IPS-18a (cell line): ENCODE measurements at regions not wholly inside any gene's neighbourhood (a gene's known extent, or its start where the extent isn't known, plus 50 kb on each side); places are given as distances from the start of the nearest gene placed in this dataset.

Experiments
- H3K27ac ChIP-seq: one replicate; pipeline ENCODE4 v1.5.1; 2013; ENCODE audit warnings: low read length
- H3K27me3 ChIP-seq: one replicate; pipeline ENCODE4 v1.6.1; 2013; ENCODE audit warnings: mild to moderate bottlenecking, low read length; ENCODE audit not compliant: control insufficient read depth, insufficient read depth
- H3K36me3 ChIP-seq: one replicate; pipeline ENCODE4 v1.6.1; 2013; ENCODE audit warnings: low read depth, low read length; ENCODE audit not compliant: control insufficient read depth
- H3K4me1 ChIP-seq: one replicate; pipeline ENCODE4 v1.6.1; 2013; ENCODE audit warnings: low read depth, low read length; ENCODE audit not compliant: control insufficient read depth
- H3K4me3 ChIP-seq: one replicate; pipeline ENCODE4 v1.5.1; 2013; ENCODE audit warnings: low read length
- H3K9ac ChIP-seq: one replicate; pipeline ENCODE4 v1.6.1; 2013; ENCODE audit warnings: mild to moderate bottlenecking, low read length, moderate library complexity
- H3K9me3 ChIP-seq: one replicate; pipeline ENCODE4 v1.6.1; 2013; ENCODE audit warnings: low read depth, low read length; ENCODE audit not compliant: control insufficient read depth

GRCh38 chr2:196251132-196251531 lies 79.8 kb upstream of the STK17B start:
- Histone ChIP-seq H3K9ac (no peak overlapping the region), H3K27ac (no peak overlapping the region), H3K4me1 (no peaks in the 10 kb centered on the region), H3K9me3 (no peaks in the 10 kb centered on the region), H3K36me3 (no peaks in the 10 kb centered on the region), H3K4me3 (no peak overlapping the region), H3K27me3 (no peaks in the 10 kb centered on the region)

GRCh38 chr2:196252408-196253115 lies 81.2 kb upstream of the STK17B start:
- H3K4me3 ChIP-seq: no peak overlapping the region
- H3K27me3 ChIP-seq: no peaks in the 10 kb centered on the region
- no peaks in the 10 kb centered on the region for H3K36me3 ChIP-seq
- no peaks in the 10 kb centered on the region for H3K4me1 ChIP-seq
- no peak overlapping the region for H3K9ac ChIP-seq
- H3K9me3 ChIP-seq: no peaks in the 10 kb centered on the region
- H3K27ac ChIP-seq: no peak overlapping the region

- Histone ChIP-seq H3K36me3 (no peaks in the 10 kb centered on the region), H3K4me1 (no peaks in the 10 kb centered on the region), H3K9ac (no peak overlapping the region), H3K4me3 (no peak overlapping the region), H3K9me3 (no peaks in the 10 kb centered on the region), H3K27me3 (no peaks in the 10 kb centered on the region), H3K27ac (no peak overlapping the region)
Observed at GRCh38 chr2:196253116-196253480, 81.7 kb upstream of the STK17B start.

- H3K9me3 ChIP-seq: no peaks in the 10 kb centered on the region
Observed at GRCh38 chr2:196256585-196256984, 85.2 kb upstream of the STK17B start.

DNA sequence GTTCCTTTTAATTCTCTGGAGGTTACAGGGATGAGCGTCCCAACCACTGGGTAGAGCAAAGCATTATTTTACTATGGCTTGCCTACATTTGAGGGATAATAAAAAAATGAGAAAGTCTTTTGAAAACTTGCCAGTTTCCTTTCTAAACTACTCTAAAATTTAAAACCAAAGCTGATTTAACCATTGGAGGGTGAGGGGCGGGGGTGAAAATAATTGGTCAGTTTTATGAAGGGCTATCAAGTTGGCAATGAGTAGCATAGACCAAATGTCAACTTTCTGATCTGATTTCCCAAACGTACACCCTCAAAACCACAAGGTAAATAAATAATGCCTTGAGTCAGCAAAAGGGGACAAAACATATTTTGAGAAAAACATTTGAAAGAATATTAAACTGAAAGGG lies 85.7 kb upstream of the STK17B start:
- Histone ChIP-seq H3K9ac (no peak overlapping the region), H3K27ac (no peak overlapping the region), H3K4me1 (no peaks in the 10 kb centered on the region)

More at GRCh38 chr2:196256585-196256984, 85.2 kb upstream of the STK17B start:
- H3K9ac ChIP-seq: no peak overlapping the region
- H3K27ac ChIP-seq: no peak overlapping the region
- no peaks in the 10 kb centered on the region for H3K36me3 ChIP-seq
- no peak overlapping the region for H3K4me3 ChIP-seq
- no peaks in the 10 kb centered on the region for H3K27me3 ChIP-seq
- no peaks in the 10 kb centered on the region for H3K4me1 ChIP-seq

GRCh38 chr2:196258407-196258806 lies 87.0 kb upstream of the STK17B start:
- Histone ChIP-seq H3K4me3 (no peak overlapping the region), H3K4me1 (no peaks in the 10 kb centered on the region), H3K9me3 (no peaks in the 10 kb centered on the region), H3K27me3 (no peaks in the 10 kb centered on the region), H3K27ac (no peak overlapping the region), H3K36me3 (no peaks in the 10 kb centered on the region), H3K9ac (no peak overlapping the region)

More for the DNA sequence above, 85.7 kb upstream of the STK17B start:
- H3K27me3 ChIP-seq: no peaks in the 10 kb centered on the region
- no peaks in the 10 kb centered on the region for H3K36me3 ChIP-seq
- H3K9me3 ChIP-seq: no peaks in the 10 kb centered on the region
- H3K4me3 ChIP-seq: no peak overlapping the region

DNA sequence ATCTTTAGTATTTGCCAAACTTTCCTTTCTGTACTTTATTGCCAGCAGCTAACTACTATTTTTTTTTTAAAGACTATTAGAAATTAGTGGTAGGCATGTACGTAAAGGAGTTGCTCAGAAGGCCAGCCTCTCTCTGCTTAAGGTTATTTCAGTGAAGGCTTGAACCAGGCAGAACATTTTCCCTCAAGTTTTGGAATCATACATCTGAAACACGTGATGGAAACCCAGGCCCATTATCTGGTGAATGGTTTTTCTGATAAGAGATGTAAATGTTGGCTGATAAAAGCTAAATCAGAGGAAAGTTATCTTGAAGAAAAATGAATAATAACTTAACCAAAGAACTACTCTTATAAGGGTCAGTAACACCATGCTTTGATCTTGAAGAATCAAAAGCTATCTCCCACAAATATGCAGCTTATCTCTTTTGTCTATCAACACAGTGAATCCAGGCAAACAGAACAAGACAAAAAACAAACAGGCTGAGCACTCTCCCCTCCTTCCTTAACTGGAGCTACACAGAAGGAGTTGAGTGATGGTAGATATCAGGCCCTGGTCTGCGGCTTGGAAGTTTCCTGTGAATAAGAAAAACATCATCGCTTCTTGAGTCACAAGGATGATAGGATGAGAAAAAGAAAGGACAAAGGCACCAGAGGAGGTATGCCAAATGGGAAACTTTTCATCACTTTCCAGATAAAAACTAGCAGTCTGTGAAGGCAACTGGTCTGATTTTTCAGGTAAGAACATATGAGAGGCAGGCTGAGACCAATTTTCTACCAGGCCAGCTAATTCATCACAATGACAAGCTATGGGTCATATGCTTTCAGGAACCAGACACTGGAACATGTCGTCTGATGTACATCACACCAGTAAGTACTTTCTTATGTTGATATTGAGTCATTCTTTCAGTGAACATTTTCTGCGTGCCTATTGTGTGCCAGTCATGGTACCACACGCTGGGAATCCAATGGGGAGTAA lies 88.4 kb upstream of the STK17B start:
- no peaks in the 10 kb centered on the region for H3K9me3 ChIP-seq
- no peaks in the 10 kb centered on the region for H3K36me3 ChIP-seq
- H3K27ac ChIP-seq: no peak overlapping the region
- no peak overlapping the region for H3K9ac ChIP-seq
- H3K4me1 ChIP-seq: no peaks in the 10 kb centered on the region
- H3K27me3 ChIP-seq: no peaks in the 10 kb centered on the region
- H3K4me3 ChIP-seq: no peak overlapping the region

- Histone ChIP-seq H3K9me3 (no peaks in the 10 kb centered on the region), H3K4me3 (no peak overlapping the region), H3K27ac (no peak overlapping the region), H3K4me1 (no peaks in the 10 kb centered on the region), H3K36me3 (no peaks in the 10 kb centered on the region), H3K9ac (no peak overlapping the region), H3K27me3 (no peaks in the 10 kb centered on the region)
Observed at GRCh38 chr2:196260546-196260945, 89.2 kb upstream of the STK17B start.

DNA sequence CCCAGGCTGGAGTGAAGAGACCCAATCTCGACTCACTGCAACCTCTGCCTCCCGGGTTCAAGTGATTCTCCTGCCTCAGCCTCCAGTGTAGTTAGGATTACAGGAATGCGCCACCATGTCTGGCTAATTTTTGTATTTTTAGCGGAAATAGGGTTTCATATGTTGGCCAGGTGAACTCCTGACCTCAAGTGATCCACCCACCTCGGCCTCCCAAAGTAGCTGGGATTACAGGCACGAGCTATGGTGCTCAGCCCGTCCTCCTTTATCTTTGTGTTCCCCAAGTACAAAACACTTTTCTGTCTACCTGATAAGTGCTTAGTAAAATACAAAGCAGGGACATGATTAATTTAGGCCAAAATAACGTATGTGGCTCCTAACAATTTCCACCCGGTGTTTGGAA lies 91.2 kb upstream of the STK17B start:
- H3K9me3 ChIP-seq: no peaks in the 10 kb centered on the region
- no peak overlapping the region for H3K4me3 ChIP-seq
- no peak overlapping the region for H3K27ac ChIP-seq
- no peak overlapping the region for H3K9ac ChIP-seq
- no peaks in the 10 kb centered on the region for H3K4me1 ChIP-seq
- H3K27me3 ChIP-seq: no peaks in the 10 kb centered on the region
- H3K36me3 ChIP-seq: no peaks in the 10 kb centered on the region

GRCh38 chr2:196263181-196263747 lies 91.9 kb upstream of the STK17B start:
- H3K9ac ChIP-seq: no peak overlapping the region
- H3K4me1 ChIP-seq: no peaks in the 10 kb centered on the region
- no peak overlapping the region for H3K27ac ChIP-seq

GRCh38 chr2:196266351-196266750 lies 95.0 kb upstream of the STK17B start:
- Histone ChIP-seq H3K4me1 (no peaks in the 10 kb centered on the region), H3K9me3 (no peaks in the 10 kb centered on the region), H3K36me3 (no peaks in the 10 kb centered on the region), H3K27me3 (no peaks in the 10 kb centered on the region), H3K4me3 (no peak overlapping the region), H3K9ac (no peak overlapping the region), H3K27ac (no peak overlapping the region)

More at GRCh38 chr2:196263181-196263747, 91.9 kb upstream of the STK17B start:
- H3K27me3 ChIP-seq: no peaks in the 10 kb centered on the region
- H3K36me3 ChIP-seq: no peaks in the 10 kb centered on the region
- H3K9me3 ChIP-seq: no peaks in the 10 kb centered on the region
- H3K4me3 ChIP-seq: no peak overlapping the region
